CD4-positive, CD25-positive, alpha-beta regulatory T cell (primary cell): ENCODE measurements at regions not wholly inside any gene's neighbourhood (a gene's known extent, or its start where the extent isn't known, plus 50 kb on each side); places are given as distances from the start of the nearest gene placed in this dataset.
"Not testable (repeated sequence)": the region's sequence is repeated elsewhere in the genome, so short reads cannot be mapped to it uniquely, and the experiment has no call there.

Experiments
- ATAC-seq, 2 donors: fragments of 150-1000 bp; cut with Tn5 transposase; one replicate each; pipeline ENCODE4 v1.10.0; 2021; ENCODE audit warnings: low read depth in 2 of 2, moderate number of reproducible peaks in 2 of 2, moderate library complexity in 1 of 2
- DNase-seq, 3 donors: peaks; one replicate each; pipeline versions ENCODE4 v3.0.0 to v3.0.0-alpha.2; 2012 to 2022; ENCODE audit warnings: mixed read lengths in 1 of 3
- H3K27ac ChIP-seq: one replicate; pipeline ENCODE4 v1.7.0; 2013; ENCODE audit warnings: mild to moderate bottlenecking, low read length; ENCODE audit not compliant: insufficient read depth, poor library complexity, severe bottlenecking
- H3K27me3 ChIP-seq: one replicate; pipeline ENCODE4 v1.7.0; 2013; ENCODE audit warnings: low read length; ENCODE audit not compliant: control insufficient read depth, insufficient read depth
- H3K36me3 ChIP-seq: one replicate; pipeline ENCODE4 v1.7.0; 2013; ENCODE audit warnings: mild to moderate bottlenecking, low read length, moderate library complexity; ENCODE audit not compliant: control insufficient read depth, insufficient read depth
- H3K4me1 ChIP-seq: 2 replicates; pipeline ENCODE4 v1.7.0; 2013; ENCODE audit warnings: mild to moderate bottlenecking, low read length; ENCODE audit not compliant: insufficient read depth, control insufficient read depth, poor library complexity, severe bottlenecking
- H3K4me3 ChIP-seq: one replicate; pipeline ENCODE4 v1.7.0; 2013; ENCODE audit warnings: low read depth, mild to moderate bottlenecking, low read length, moderate library complexity
- H3K9me3 ChIP-seq, 2 experiments: 1 replicate in 1 of 2; 2 replicates in 1 of 2; pipeline ENCODE4 v1.7.0; 2013; ENCODE audit warnings: low read length in 2 of 2, mild to moderate bottlenecking in 1 of 2, moderate library complexity in 1 of 2; ENCODE audit not compliant: control insufficient read depth in 2 of 2
- H3K27ac Mint-ChIP-seq, 3 donors: one replicate each; pipeline ENCODE4 v1.8.0; 2020 to 2022; ENCODE audit warnings: mild to moderate bottlenecking in 3 of 3, mixed read lengths in 3 of 3, moderate library complexity in 2 of 3
- H3K27me3 Mint-ChIP-seq: one replicate; pipeline ENCODE4 v1.8.0; 2022; ENCODE audit warnings: mild to moderate bottlenecking, mixed read lengths
- H3K36me3 Mint-ChIP-seq: one replicate; pipeline ENCODE4 v1.8.0; 2020; ENCODE audit warnings: mixed read lengths
- H3K4me1 Mint-ChIP-seq, 4 donors: one replicate each; pipeline ENCODE4 v1.8.0; 2020 to 2022; ENCODE audit warnings: mixed read lengths in 4 of 4, mild to moderate bottlenecking in 1 of 4
- H3K4me3 Mint-ChIP-seq, 4 donors: one replicate each; pipeline ENCODE4 v1.8.0; 2020 to 2022; ENCODE audit warnings: mild to moderate bottlenecking in 4 of 4, mixed read lengths in 4 of 4, moderate library complexity in 3 of 4
- H3K9me3 Mint-ChIP-seq, 7 donors: one replicate each; pipeline ENCODE4 v1.8.0; 2020 to 2022; ENCODE audit warnings: mixed read lengths in 7 of 7, mild to moderate bottlenecking in 3 of 7, moderate library complexity in 2 of 7

DNA sequence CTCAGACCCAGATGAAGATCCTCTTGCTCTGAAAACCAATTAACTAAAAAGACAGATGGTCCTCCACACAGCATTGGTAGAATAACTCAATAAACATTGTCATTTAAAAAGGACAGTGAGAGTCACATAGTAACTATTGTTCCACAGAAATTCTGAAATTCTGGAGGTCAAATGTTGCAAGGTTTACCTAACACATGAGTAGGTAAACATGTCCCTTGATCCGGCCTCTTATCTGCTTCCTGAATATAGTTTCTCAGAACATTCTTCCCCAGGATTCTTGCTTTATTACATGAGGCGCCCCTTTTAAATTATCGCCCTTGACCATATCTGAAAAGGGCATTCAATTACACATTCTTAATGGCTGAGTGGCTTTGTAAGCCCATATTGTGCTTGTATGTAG lies 270.7 kb downstream of the SEMA3D start:
- Histone ChIP-seq H3K27ac (no peak overlapping the region), H3K4me3 (no peak overlapping the region), H3K4me1 (no peaks in the 10 kb centered on the region), H3K27me3 (no peaks in the 10 kb centered on the region), H3K36me3 (no peaks in the 10 kb centered on the region), H3K9me3 (peaks cover 0 to 5% of the 10 kb centered on the region in 2 experiments)
- H3K36me3 Mint-ChIP-seq: no peaks in the 10 kb centered on the region
- H3K9me3 Mint-ChIP-seq: peaks cover 0 to 26% (median 7%) of the 10 kb centered on the region in 7 donors
- DNase-seq: no peak
- no peak for ATAC-seq
- no peaks in the 10 kb centered on the region for H3K4me1 Mint-ChIP-seq
- H3K27ac Mint-ChIP-seq: no peak overlapping the region
- no peak overlapping the region for H3K4me3 Mint-ChIP-seq
- H3K27me3 Mint-ChIP-seq: no peaks in the 10 kb centered on the region

DNA sequence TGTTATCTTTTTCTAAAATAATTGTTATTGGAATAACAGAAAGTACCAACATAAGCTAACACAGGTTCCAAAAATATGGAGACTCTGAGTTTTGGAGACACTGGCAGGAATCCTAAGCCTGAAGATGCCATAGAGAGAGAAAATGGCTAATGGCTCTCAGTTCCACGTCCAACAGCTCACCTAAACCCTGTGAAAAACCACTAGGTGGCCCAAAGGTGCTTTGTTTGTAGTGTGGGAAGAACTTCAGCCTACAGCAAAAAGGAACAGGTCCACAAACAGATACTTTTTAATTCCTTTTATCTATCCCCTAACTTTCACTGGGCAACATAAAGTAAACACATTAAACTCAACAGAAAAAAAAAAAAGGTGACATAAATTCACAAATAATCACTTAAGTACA lies 272.3 kb downstream of the SEMA3D start:
- no peaks in the 10 kb centered on the region for H3K27me3 Mint-ChIP-seq
- Histone ChIP-seq H3K27me3 (no peaks in the 10 kb centered on the region), H3K4me1 (no peaks in the 10 kb centered on the region), H3K36me3 (no peaks in the 10 kb centered on the region), H3K27ac (no peak overlapping the region), H3K4me3 (no peak overlapping the region), H3K9me3 (peaks cover under 1 to 2% of the 10 kb centered on the region in 2 experiments)
- H3K36me3 Mint-ChIP-seq: no peaks in the 10 kb centered on the region
- H3K4me3 Mint-ChIP-seq: no peak overlapping the region
- DNase-seq (no peak), ATAC-seq (no peak)
- no peaks in the 10 kb centered on the region for H3K4me1 Mint-ChIP-seq
- peaks cover 0 to 23% (median 8%) of the 10 kb centered on the region in 7 donors for H3K9me3 Mint-ChIP-seq
- no peak overlapping the region for H3K27ac Mint-ChIP-seq

DNA sequence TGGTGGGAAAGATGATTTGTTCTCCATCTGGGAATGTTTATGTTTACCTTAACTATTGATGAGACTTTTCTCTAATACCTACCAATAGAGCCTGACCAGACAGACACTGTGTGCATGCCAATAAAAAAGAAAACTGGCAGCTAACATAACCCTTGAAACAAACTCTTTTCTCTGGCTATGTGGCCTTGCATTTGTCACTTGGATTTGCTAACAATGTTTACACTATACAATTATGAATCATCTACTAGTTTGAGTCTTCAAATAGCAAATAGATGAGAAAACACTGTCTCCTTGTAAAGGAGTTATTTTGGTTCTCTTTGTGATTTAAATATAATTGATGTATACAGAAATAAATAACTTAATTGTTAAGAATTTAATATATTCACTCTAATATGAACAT lies 273.1 kb downstream of the SEMA3D start:
- no peak for ATAC-seq

DNA sequence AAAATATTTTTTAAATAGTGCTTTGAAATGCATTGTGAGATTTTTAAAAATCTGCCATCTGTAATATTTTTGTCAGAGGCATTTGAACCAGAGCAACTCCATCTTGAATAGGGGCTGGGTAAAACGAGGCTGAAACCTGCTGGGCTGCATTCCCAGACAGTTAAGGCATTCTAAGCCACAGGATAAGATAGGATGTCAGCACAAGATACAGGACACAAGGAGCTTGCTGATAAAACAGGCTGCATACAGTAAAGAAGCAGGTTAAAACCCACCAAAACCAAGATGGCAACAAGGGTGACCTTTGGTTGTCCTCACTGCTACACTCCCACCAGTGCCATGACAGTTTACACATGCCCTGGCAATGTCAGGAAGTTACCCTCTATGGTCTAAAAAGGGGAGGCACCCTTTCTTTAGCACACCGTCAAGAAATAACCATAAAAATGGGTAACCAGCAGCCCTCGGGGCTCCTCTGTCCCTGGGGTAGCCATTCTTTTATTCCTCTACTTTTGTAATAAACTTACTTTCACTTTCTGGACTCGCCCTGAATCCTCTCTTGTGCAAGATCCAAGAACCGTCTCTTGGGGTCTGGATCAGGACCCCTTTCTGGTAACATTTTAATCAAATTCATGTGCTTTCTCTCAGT lies 273.7 kb downstream of the SEMA3D start:
- Histone ChIP-seq H3K9me3 (peaks cover 0 to 2% of the 10 kb centered on the region in 2 experiments), H3K4me1 (no peaks in the 10 kb centered on the region), H3K27ac (no peak overlapping the region), H3K4me3 (no peak overlapping the region), H3K36me3 (no peaks in the 10 kb centered on the region), H3K27me3 (no peaks in the 10 kb centered on the region)
- H3K9me3 Mint-ChIP-seq: peaks cover 0 to 10% (median 5%) of the 10 kb centered on the region in 7 donors
- no peak overlapping the region for H3K27ac Mint-ChIP-seq
- H3K4me1 Mint-ChIP-seq: no peaks in the 10 kb centered on the region
- no peak for ATAC-seq
- no peaks in the 10 kb centered on the region for H3K36me3 Mint-ChIP-seq
- DNase-seq: no peak
- no peak overlapping the region for H3K4me3 Mint-ChIP-seq
- no peaks in the 10 kb centered on the region for H3K27me3 Mint-ChIP-seq

More for the DNA sequence above, 273.1 kb downstream of the SEMA3D start:
- peaks cover 0 to 2% of the 10 kb centered on the region in 2 experiments for H3K9me3 ChIP-seq
- DNase-seq: no peak
- no peaks in the 10 kb centered on the region for H3K36me3 Mint-ChIP-seq
- H3K27me3 ChIP-seq: no peaks in the 10 kb centered on the region
- no peak overlapping the region for H3K27ac Mint-ChIP-seq
- H3K4me1 ChIP-seq: no peaks in the 10 kb centered on the region
- no peak overlapping the region for H3K4me3 Mint-ChIP-seq
- no peaks in the 10 kb centered on the region for H3K27me3 Mint-ChIP-seq
- no peak overlapping the region for H3K4me3 ChIP-seq
- no peaks in the 10 kb centered on the region for H3K36me3 ChIP-seq
- H3K4me1 Mint-ChIP-seq: no peaks in the 10 kb centered on the region
- no peak overlapping the region for H3K27ac ChIP-seq
- peaks cover 0 to 14% (median 7%) of the 10 kb centered on the region in 7 donors for H3K9me3 Mint-ChIP-seq

DNA sequence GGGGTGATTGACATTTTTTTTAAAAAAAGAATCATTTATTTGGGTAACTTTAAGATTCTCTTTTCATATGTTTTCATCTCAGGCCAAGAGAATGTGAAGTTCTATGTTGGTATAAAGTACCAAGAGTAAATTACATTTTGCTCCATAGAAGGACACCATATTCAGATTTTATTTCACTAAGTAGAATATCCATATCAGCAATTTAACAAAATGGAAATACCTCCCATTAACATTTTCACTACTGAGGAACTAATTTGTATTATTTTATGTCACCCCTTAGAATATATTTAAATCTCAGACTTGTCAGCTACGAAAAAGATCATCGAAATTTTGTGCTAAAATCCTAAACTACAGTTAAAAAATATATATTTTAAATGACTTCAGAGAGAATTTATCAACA lies 274.3 kb downstream of the SEMA3D start:
- Histone ChIP-seq H3K36me3 (no peaks in the 10 kb centered on the region), H3K27ac (no peak overlapping the region), H3K27me3 (no peaks in the 10 kb centered on the region), H3K4me1 (no peaks in the 10 kb centered on the region), H3K9me3 (peaks cover 0 to 5% of the 10 kb centered on the region in 2 experiments), H3K4me3 (no peak overlapping the region)
- no peaks in the 10 kb centered on the region for H3K4me1 Mint-ChIP-seq
- no peaks in the 10 kb centered on the region for H3K36me3 Mint-ChIP-seq
- no peak overlapping the region for H3K27ac Mint-ChIP-seq
- ATAC-seq: no peak
- no peaks in the 10 kb centered on the region for H3K27me3 Mint-ChIP-seq
- no peak overlapping the region for H3K4me3 Mint-ChIP-seq
- no peak for DNase-seq
- peaks cover 0 to 8% (median 5%) of the 10 kb centered on the region in 7 donors for H3K9me3 Mint-ChIP-seq

DNA sequence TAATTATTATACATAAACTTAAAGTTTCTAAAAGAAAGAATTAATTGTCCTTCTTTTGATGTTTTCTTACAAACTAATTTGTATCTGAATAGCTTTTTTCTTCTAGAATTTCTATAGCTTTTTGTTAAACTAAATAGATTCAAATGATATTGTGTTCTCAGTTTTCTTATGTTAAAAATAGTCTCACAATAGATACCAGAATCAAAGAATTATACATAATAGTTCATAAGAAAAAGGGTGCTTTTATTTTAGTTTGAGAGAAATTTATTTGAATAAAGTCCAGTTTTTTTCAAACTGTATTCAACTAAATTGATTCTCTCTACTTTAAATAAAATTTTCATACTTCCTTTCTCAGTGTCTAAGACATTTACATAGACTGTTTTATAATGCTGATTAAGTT lies 274.8 kb downstream of the SEMA3D start:
- Histone ChIP-seq H3K9me3 (peaks cover 0 to 5% of the 10 kb centered on the region in 2 experiments), H3K27ac (no peak overlapping the region), H3K27me3 (no peaks in the 10 kb centered on the region), H3K36me3 (no peaks in the 10 kb centered on the region), H3K4me3 (no peak overlapping the region), H3K4me1 (no peaks in the 10 kb centered on the region)
- no peaks in the 10 kb centered on the region for H3K4me1 Mint-ChIP-seq
- no peak overlapping the region for H3K27ac Mint-ChIP-seq
- H3K9me3 Mint-ChIP-seq: peaks cover 0 to 8% (median 3%) of the 10 kb centered on the region in 7 donors
- ATAC-seq (no peak), DNase-seq (no peak)
- no peaks in the 10 kb centered on the region for H3K36me3 Mint-ChIP-seq
- H3K27me3 Mint-ChIP-seq: no peaks in the 10 kb centered on the region
- no peak overlapping the region for H3K4me3 Mint-ChIP-seq

DNA sequence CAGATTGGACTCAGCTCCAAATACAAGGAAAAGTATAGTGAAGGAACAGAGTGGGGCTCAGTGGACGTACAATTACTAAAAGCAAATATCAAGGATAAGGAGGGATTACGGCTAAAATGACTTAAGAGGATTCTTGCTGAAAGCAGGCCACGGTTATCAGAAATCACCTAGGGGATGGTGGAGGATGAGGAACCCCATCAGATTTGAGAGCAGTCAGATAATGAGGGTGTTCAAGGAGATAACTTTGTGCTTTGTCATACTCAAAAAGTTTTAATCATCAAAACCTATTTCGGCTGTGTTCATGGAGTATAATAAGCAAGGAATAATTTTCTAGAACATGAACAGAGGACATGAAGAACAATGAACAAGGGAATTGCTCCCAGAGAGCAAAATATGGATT lies 275.8 kb downstream of the SEMA3D start:
- peaks cover 0 to 5% of the 10 kb centered on the region in 2 experiments for H3K9me3 ChIP-seq
- no peaks in the 10 kb centered on the region for H3K27me3 ChIP-seq
- H3K9me3 Mint-ChIP-seq: peaks cover 0 to 9% (median 4%) of the 10 kb centered on the region in 7 donors
- no peak overlapping the region for H3K27ac Mint-ChIP-seq
- DNase-seq (no peak), ATAC-seq (no peak)
- H3K27me3 Mint-ChIP-seq: no peaks in the 10 kb centered on the region
- no peaks in the 10 kb centered on the region for H3K4me1 Mint-ChIP-seq
- H3K4me3 ChIP-seq: no peak overlapping the region
- H3K36me3 Mint-ChIP-seq: no peaks in the 10 kb centered on the region
- H3K27ac ChIP-seq: no peak overlapping the region
- no peaks in the 10 kb centered on the region for H3K36me3 ChIP-seq
- H3K4me3 Mint-ChIP-seq: no peak overlapping the region
- H3K4me1 ChIP-seq: no peaks in the 10 kb centered on the region

DNA sequence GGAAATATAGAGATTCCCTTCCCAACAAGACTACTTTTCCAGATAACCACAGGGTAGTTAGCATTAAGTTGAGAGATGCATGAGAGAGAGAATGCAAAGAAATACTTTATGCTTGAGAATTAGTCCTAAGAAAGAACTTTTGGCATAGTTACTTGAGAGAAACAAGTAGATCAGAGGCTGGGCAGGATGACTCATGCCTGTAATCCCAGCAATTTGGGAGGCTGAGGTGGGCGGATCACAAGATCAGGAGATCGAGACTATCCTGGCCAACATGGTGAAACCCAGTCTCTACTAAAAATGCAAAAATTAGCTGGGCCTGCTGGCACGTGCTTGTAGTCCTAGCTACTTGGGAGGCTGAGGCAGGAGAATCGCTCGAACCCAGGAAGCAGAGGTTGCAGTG lies 276.5 kb downstream of the SEMA3D start:
- not testable (repeated sequence) for H3K27ac ChIP-seq, H3K36me3 Mint-ChIP-seq, ATAC-seq, H3K9me3 ChIP-seq, H3K36me3 ChIP-seq, H3K4me3 Mint-ChIP-seq, H3K4me1 ChIP-seq, H3K27ac Mint-ChIP-seq, H3K4me1 Mint-ChIP-seq, H3K4me3 ChIP-seq, H3K27me3 Mint-ChIP-seq, DNase-seq, H3K27me3 ChIP-seq
- H3K9me3 Mint-ChIP-seq: peaks cover 0 to 12% (median 5%) of the 10 kb centered on the region in 7 donors
